ENCODE measurements at regions not wholly inside any gene's neighbourhood (a gene's known extent, or its start where the extent isn't known, plus 50 kb on each side); places are given as distances from the start of the nearest gene placed in this dataset.
"Not testable (repeated sequence)": the region's sequence is repeated elsewhere in the genome, so short reads cannot be mapped to it uniquely, and the experiment has no call there.

DNA sequence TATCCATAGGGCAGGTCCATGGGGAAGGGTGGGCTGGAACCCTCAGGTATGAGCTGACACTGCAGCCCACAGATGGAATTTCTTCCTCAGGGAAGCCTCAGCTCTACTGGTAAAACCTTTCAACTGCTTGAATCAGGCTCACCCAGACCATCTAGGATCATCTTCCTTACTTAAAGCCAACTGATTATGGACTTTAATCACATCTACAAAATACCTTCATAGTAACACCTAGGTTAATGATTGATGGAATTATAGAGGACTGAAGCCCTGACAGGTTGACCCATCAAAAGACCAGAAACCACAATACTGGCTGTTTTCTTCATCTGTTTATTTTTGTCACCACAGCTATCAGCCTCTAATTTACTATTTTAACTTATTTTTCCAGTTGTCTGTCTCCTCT, 188.9 kb upstream of the BOD1L1 start:
- no peaks in the 10 kb centered on the region for H3K4me1 Mint-ChIP-seq
- peaks cover 4% of the 10 kb centered on the region for H3K27me3 Mint-ChIP-seq (ENCODE audit: low read depth, poor library complexity)
- no peaks in the 10 kb centered on the region for H3K36me3 Mint-ChIP-seq (ENCODE audit: low read depth)
- H3K27ac Mint-ChIP-seq, result no peak overlapping the region
- no peak for DNase-seq
- H3K4me3 Mint-ChIP-seq, result no peak overlapping the region
- H3K9me3 Mint-ChIP-seq, result no peaks in the 10 kb centered on the region
- TF ChIP-seq, protein P1, sequence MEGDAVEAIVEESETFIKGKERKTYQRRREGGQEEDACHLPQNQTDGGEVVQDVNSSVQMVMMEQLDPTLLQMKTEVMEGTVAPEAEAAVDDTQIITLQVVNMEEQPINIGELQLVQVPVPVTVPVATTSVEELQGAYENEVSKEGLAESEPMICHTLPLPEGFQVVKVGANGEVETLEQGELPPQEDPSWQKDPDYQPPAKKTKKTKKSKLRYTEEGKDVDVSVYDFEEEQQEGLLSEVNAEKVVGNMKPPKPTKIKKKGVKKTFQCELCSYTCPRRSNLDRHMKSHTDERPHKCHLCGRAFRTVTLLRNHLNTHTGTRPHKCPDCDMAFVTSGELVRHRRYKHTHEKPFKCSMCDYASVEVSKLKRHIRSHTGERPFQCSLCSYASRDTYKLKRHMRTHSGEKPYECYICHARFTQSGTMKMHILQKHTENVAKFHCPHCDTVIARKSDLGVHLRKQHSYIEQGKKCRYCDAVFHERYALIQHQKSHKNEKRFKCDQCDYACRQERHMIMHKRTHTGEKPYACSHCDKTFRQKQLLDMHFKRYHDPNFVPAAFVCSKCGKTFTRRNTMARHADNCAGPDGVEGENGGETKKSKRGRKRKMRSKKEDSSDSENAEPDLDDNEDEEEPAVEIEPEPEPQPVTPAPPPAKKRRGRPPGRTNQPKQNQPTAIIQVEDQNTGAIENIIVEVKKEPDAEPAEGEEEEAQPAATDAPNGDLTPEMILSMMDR (IDR thresholded peaks at IDR 0.05), result no peak

DNA sequence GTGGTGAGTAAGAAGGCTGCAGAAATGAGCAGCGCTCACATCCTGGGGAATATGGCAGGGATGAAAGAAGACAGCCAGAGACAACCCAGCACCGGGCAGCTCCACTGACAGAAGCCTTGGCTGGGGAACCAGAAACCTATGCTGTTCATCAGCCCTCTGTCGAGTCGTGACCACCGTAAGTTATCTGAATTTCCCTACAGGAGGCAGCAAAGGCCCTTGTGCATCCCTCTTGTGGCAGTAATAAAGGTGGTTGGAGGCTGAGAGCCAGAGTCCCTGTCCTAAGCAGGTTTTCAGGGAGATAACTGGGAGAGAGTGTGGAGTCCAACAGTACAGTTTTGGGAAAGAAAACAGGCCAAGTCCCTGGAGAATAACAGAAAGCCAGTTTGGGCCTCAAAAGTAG, 194.0 kb upstream of the BOD1L1 start:
- Mint-ChIP-seq H3K4me1 (no peaks in the 10 kb centered on the region), H3K4me3 (no peak overlapping the region), H3K9me3 (peaks cover 16% of the 10 kb centered on the region), H3K27me3 (ENCODE audit: low read depth, poor library complexity) (peaks cover 9% of the 10 kb centered on the region), H3K27ac (no peak overlapping the region), H3K36me3 (ENCODE audit: low read depth) (no peaks in the 10 kb centered on the region)
- TF ChIP-seq, protein P1 (IDR thresholded peaks at IDR 0.05), result no peak
- no peak for DNase-seq

DNA sequence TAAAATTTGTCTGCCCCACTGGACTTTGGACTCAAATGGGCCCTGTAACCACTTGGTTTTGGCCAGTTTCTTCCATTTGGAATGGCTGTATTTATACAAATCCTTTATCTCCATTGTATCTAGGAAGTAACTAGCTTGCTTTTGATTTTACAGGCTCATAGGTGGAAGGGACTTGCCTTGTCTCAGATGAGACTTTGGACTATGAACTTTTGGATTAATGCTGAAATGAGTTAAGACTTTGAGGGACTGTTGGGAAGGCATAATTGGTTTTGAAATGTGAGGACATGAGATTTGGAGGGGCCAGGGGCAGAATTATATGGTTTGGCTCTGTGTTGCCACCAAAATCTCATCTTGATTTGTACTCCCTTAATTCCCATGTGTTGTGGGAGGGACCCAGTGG, 198.3 kb upstream of the BOD1L1 start:
- H3K36me3 Mint-ChIP-seq (ENCODE audit: low read depth); H3K27ac Mint-ChIP-seq; H3K4me1 Mint-ChIP-seq: not testable (repeated sequence)

DNA sequence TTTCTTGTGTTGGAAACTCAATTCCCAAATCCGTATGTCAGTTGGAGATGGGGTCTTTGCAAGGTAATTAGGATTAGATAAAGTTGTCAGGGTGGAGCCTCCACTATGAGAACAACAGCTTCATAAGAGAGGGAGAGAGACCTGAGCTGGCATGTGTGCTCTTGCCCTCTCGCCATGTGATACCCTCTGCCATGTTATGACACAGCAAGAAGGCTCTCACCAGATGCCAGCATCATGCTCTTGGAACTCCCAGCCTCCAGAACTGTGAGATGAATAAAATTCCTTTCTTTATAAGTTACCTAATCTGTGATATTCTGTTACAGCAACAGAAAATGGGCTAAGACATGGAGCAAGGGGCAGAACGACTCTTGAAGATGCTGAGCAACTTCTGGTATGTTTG, 201.9 kb upstream of the BOD1L1 start:
- H3K4me3 Mint-ChIP-seq, result no peak overlapping the region
- peaks cover 21% of the 10 kb centered on the region for H3K27me3 Mint-ChIP-seq (ENCODE audit: low read depth, poor library complexity)
- no peaks in the 10 kb centered on the region for H3K36me3 Mint-ChIP-seq (ENCODE audit: low read depth)
- peaks cover 9% of the 10 kb centered on the region for H3K9me3 Mint-ChIP-seq
- H3K4me1 Mint-ChIP-seq, result no peaks in the 10 kb centered on the region
- TF ChIP-seq, protein P1 (IDR thresholded peaks at IDR 0.05), result no peak
- DNase-seq, result no peak
- no peak overlapping the region for H3K27ac Mint-ChIP-seq

More for the DNA sequence above, 198.3 kb upstream of the BOD1L1 start:
- DNase-seq, H3K4me3 Mint-ChIP-seq: not testable (repeated sequence)
- Mint-ChIP-seq H3K9me3 (peaks cover 16% of the 10 kb centered on the region), H3K27me3 (ENCODE audit: low read depth, poor library complexity) (peaks cover 16% of the 10 kb centered on the region)

DNA sequence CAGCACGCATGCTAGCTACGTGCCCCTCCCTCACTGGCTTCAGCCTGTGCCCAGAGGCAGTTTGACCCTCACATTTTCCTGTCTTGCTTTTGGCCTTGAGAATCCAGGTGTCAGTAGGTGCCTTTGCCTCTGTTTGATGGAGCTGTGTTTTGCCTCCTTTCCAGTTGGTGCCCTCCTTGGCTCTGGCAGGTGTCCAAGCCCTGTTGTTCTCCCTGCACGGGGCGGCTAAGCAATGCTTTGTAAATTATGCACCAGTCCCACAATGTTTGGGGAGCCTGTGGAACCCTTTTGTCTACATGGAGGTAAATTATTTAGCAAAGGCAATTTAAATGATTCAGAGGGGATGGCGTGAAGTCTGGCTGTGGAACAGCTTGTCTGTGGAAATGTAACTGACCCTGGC, 202.9 kb upstream of the BOD1L1 start:
- Mint-ChIP-seq H3K4me1 (no peaks in the 10 kb centered on the region), H3K4me3 (no peak overlapping the region), H3K9me3 (peaks cover 4% of the 10 kb centered on the region), H3K27me3 (ENCODE audit: low read depth, poor library complexity) (peaks cover 17% of the 10 kb centered on the region), H3K36me3 (ENCODE audit: low read depth) (no peaks in the 10 kb centered on the region), H3K27ac (no peak overlapping the region)
- TF ChIP-seq, protein P1 (IDR thresholded peaks at IDR 0.05), result no peak
- no peak for DNase-seq

DNA sequence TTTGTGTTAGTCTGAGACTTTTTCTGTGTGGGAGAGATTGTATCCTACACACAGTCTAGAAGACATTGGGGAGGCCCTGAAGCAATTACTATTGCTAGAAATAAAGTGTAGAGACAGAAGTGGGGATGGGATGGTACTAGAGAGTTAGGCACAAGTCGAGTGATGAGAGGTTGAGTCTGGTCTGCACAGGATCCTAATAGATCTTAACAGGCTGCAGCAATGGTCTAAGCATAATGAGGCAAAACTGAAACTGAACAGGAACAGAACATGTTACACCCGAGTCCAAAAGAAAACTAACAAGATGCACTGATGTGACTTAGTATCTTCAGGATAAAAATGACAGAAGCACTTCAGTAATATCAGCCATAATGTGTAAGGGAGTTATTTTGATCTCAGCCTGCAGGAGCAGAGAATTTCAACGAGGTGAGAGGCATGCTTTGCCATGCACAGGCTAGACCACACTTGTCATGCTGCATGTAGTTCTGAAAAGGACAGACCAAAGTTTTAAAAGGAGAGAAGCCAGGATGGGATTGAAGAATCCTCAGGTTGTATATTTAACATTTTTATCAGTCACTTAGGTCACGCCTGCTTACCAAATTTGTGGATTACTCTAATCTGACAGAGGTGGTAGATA, 205.8 kb upstream of the BOD1L1 start:
- DNase-seq, result no peak
- TF ChIP-seq, protein P1 (IDR thresholded peaks at IDR 0.05), result no peak
- H3K27me3 Mint-ChIP-seq (ENCODE audit: low read depth, poor library complexity), result peaks cover 13% of the 10 kb centered on the region

More for the DNA sequence above, 205.8 kb upstream of the BOD1L1 start:
- H3K9me3 Mint-ChIP-seq, result no peaks in the 10 kb centered on the region
- H3K27ac Mint-ChIP-seq, result no peak overlapping the region
- H3K4me1 Mint-ChIP-seq, result peaks cover 13% of the 10 kb centered on the region
- H3K36me3 Mint-ChIP-seq (ENCODE audit: low read depth), result no peaks in the 10 kb centered on the region
- H3K4me3 Mint-ChIP-seq, result no peak overlapping the region
